ENCODE measurements at regions not wholly inside any gene's neighbourhood (a gene's known extent, or its start where the extent isn't known, plus 50 kb on each side); places are given as distances from the start of the nearest gene placed in this dataset.

- TF ChIP-seq CTCF (IDR thresholded peaks at IDR 0.05) (no peak), POLR2A (IDR thresholded peaks at IDR 0.05) (no peak)
These were observed 240.2 kb upstream of the KLF14 start for GRCh38 chr7:130974169-130974568.

Data from tibial nerve (tissue), 3 donors.